Neuronal stem cell (in vitro differentiated cells): ENCODE measurements at regions not wholly inside any gene's neighbourhood (a gene's known extent, or its start where the extent isn't known, plus 50 kb on each side); places are given as distances from the start of the nearest gene placed in this dataset.

Experiments used
- DNase-seq: peaks from one replicate; pipeline ENCODE4 v3.0.0-alpha.2; 2013; ENCODE audit warnings: low spot score
- H2AFZ ChIP-seq: one replicate; pipeline ENCODE4 v1.6.1; 2013; ENCODE audit warnings: mild to moderate bottlenecking, low read length, inconsistent platforms
- H2AK5ac ChIP-seq: 2 replicates; pipeline ENCODE4 v1.6.1; 2013; ENCODE audit warnings: low read depth, mild to moderate bottlenecking, inconsistent platforms, low read length, moderate library complexity, mixed read lengths
- H2BK120ac ChIP-seq: 2 replicates; pipeline ENCODE4 v1.6.1; 2013; ENCODE audit warnings: low read depth, mild to moderate bottlenecking, inconsistent platforms, low read length, moderate library complexity, mixed read lengths
- H2BK12ac ChIP-seq: one replicate; pipeline ENCODE4 v1.6.1; 2013; ENCODE audit warnings: low read length, inconsistent platforms
- H2BK15ac ChIP-seq: 2 replicates; pipeline ENCODE4 v1.6.1; 2013; ENCODE audit warnings: mild to moderate bottlenecking, low read length, inconsistent platforms, mixed read lengths
- H2BK5ac ChIP-seq: one replicate; pipeline ENCODE4 v1.6.1; 2013; ENCODE audit warnings: inconsistent platforms, mild to moderate bottlenecking, low read length, moderate library complexity
- H3K14ac ChIP-seq: one replicate; pipeline ENCODE4 v1.6.1; 2013; ENCODE audit warnings: low read length, inconsistent platforms
- H3K18ac ChIP-seq: 2 replicates; pipeline ENCODE4 v1.6.1; 2013; ENCODE audit warnings: low read length, inconsistent platforms
- H3K23ac ChIP-seq: 2 replicates; pipeline ENCODE4 v1.6.1; 2013; ENCODE audit warnings: low read depth, mild to moderate bottlenecking, mixed read lengths, low read length, inconsistent platforms; ENCODE audit not compliant: poor library complexity
- H3K27ac ChIP-seq: replicated peaks from 3 replicates; pipeline ENCODE4 v1.5.1; 2013; ENCODE audit warnings: low read length, inconsistent platforms
- H3K27me3 ChIP-seq, 3 experiments: 2 replicates each; pipeline ENCODE4 v1.6.1; 2013; ENCODE audit warnings: low read length in 3 of 3, mild to moderate bottlenecking in 2 of 3, inconsistent platforms in 1 of 3, low read depth in 1 of 3, mixed read lengths in 1 of 3, moderate library complexity in 1 of 3; ENCODE audit not compliant: control insufficient read depth in 3 of 3, insufficient read depth in 3 of 3
- H3K36me3 ChIP-seq, 2 donors: replicated peaks in 1 of 2; 2 replicates each; pipeline ENCODE4 v1.6.1; 2013; ENCODE audit warnings: low read length in 2 of 2; ENCODE audit not compliant: control insufficient read depth in 2 of 2, insufficient read depth in 2 of 2
- H3K4ac ChIP-seq: 2 replicates; pipeline ENCODE4 v1.6.1; 2013; ENCODE audit warnings: inconsistent platforms, mild to moderate bottlenecking, low read length, moderate library complexity
- H3K4me1 ChIP-seq, 2 donors: 1 replicate in 1 of 2; 2 replicates in 1 of 2; pipeline ENCODE4 v1.6.1; 2013; ENCODE audit warnings: low read length in 2 of 2, low read depth in 1 of 2; ENCODE audit not compliant: control insufficient read depth in 2 of 2, insufficient read depth in 1 of 2
- H3K4me2 ChIP-seq: one replicate; pipeline ENCODE4 v1.6.1; 2013; ENCODE audit warnings: mild to moderate bottlenecking, low read length, inconsistent platforms; ENCODE audit not compliant: insufficient read depth, poor library complexity, severe bottlenecking
- H3K4me3 ChIP-seq, 2 donors: 2 replicates each; pipeline ENCODE4 v1.5.1; 2013; ENCODE audit warnings: low read length in 2 of 2, mild to moderate bottlenecking in 2 of 2, inconsistent platforms in 1 of 2, moderate library complexity in 1 of 2
- H3K79me1 ChIP-seq: one replicate; pipeline ENCODE4 v1.6.1; 2013; ENCODE audit warnings: low read depth, mild to moderate bottlenecking, inconsistent platforms, low read length, moderate library complexity
- H3K9ac ChIP-seq: one replicate; pipeline ENCODE4 v1.6.1; 2013; ENCODE audit warnings: mild to moderate bottlenecking, low read depth, low read length, inconsistent platforms; ENCODE audit not compliant: poor library complexity
- H3K9me3 ChIP-seq, 2 donors: replicated peaks in 1 of 2; 2 replicates each; pipeline versions ENCODE3 to v1.6.1; 2013; ENCODE audit warnings: low read length in 2 of 2, mild to moderate bottlenecking in 2 of 2, inconsistent platforms in 1 of 2, low read depth in 1 of 2, mixed read lengths in 1 of 2, moderate library complexity in 1 of 2; ENCODE audit not compliant: control insufficient read depth in 2 of 2, insufficient read depth in 1 of 2
- H4K8ac ChIP-seq: one replicate; pipeline ENCODE4 v1.6.1; 2013; ENCODE audit warnings: low read depth, mild to moderate bottlenecking, inconsistent platforms, low read length, moderate library complexity
- H4K91ac ChIP-seq: one replicate; pipeline ENCODE4 v1.6.1; 2013; ENCODE audit warnings: low read length, low read depth, mild to moderate bottlenecking, inconsistent platforms; ENCODE audit not compliant: poor library complexity
- WGBS, 2 donors: extraction: QIAGEN DNeasy Blood & Tissue Kit; methylation state at CpG; one replicate each; pipeline ENCODE4 v1.1.7; 2013; ENCODE audit warnings: missing lambda C conversion rate in 2 of 2, mixed read lengths in 1 of 2; ENCODE audit not compliant: insufficient read length in 2 of 2, insufficient replicate concordance in 1 of 2; ENCODE audit errors: extremely low coverage in 2 of 2; 5-methylcytosine and 5-hydroxymethylcytosine counted together

DNA sequence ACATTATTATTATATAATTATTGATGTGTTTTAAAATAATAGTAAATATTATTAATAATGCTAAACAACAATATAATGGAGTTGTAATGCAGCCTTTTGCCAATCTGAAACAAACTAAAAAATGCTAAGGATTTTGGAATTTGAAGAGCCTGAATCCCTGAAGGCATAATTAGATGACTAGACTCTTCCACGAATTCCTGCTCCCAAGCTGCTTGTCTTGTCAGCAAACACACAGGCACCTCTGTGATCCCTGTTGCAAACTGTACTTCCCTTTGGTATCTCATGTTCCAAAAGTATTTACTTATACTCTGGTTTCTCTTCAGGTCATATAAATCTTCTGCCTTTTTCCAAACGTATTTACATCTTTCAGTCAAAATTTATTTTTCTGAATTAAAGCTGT, 1862.4 kb downstream of the OLFM4 start:
- Histone ChIP-seq H3K23ac (no peak overlapping the region), H3K9ac (no peak overlapping the region), H2AK5ac (no peak overlapping the region), H3K4me2 (no peak overlapping the region), H3K4me3 (no peak overlapping the region), H2BK15ac (no peak overlapping the region), H3K79me1 (no peaks in the 10 kb centered on the region), H2AFZ (no peak overlapping the region), H3K36me3 (no peaks in the 10 kb centered on the region), H3K27me3 (no peaks in the 10 kb centered on the region), H2BK12ac (no peak overlapping the region), H3K4me1 (no peaks in the 10 kb centered on the region), H2BK5ac (no peak overlapping the region), H3K27ac (no peak overlapping the region), H3K9me3 (no peaks in the 10 kb centered on the region), H3K14ac (no peak overlapping the region), H4K91ac (no peak overlapping the region), H2BK120ac (no peak overlapping the region), H3K4ac (no peak overlapping the region), H3K18ac (no peak overlapping the region), H4K8ac (no peak overlapping the region)
- no CpG with 5 or more reads among the region's 2 CpGs for WGBS, 2 donors
- no peak for DNase-seq

- Histone ChIP-seq H2AFZ (no peak overlapping the region), H3K18ac (no peak overlapping the region), H3K9ac (no peak overlapping the region), H3K4me2 (no peak overlapping the region), H3K9me3 (no peaks in the 10 kb centered on the region), H2BK12ac (no peak overlapping the region), H4K8ac (no peak overlapping the region), H4K91ac (no peak overlapping the region), H3K4me1 (no peaks in the 10 kb centered on the region), H3K36me3 (no peaks in the 10 kb centered on the region), H3K14ac (no peak overlapping the region), H3K79me1 (no peaks in the 10 kb centered on the region), H3K4me3 (no peak overlapping the region), H2BK120ac (no peak overlapping the region), H3K23ac (no peak overlapping the region), H2AK5ac (no peak overlapping the region), H2BK5ac (no peak overlapping the region), H3K4ac (no peak overlapping the region), H2BK15ac (no peak overlapping the region), H3K27me3 (no peaks in the 10 kb centered on the region), H3K27ac (no peak overlapping the region)
- no CpG with 5 or more reads among the region's 1 CpG for WGBS, 2 donors
- no peak for DNase-seq
Observed at GRCh38 chr13:54901316-54901715, 1872.7 kb downstream of the OLFM4 start.

DNA sequence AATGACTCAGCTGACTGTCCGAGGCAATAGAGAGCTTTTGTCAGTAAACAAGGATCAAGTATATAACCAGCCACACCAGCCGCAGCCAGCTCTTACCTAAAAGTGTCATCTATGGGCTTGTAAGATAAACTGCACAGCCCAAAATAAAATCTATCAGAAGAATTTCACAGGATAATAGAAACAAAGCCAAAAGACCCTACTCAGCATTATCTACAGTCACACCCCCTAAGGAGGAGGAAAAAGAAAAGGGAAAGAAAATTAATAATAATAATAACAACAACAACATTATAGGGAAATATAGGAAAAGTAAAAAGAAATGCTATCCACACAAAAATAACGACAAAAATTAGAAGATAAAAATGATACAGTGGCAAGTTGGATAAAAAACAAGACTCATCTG, 1883.8 kb downstream of the OLFM4 start:
- H3K4ac ChIP-seq, result no peak overlapping the region
- no peaks in the 10 kb centered on the region for H3K27me3 ChIP-seq
- H2BK15ac ChIP-seq, result no peak overlapping the region
- no peak for DNase-seq
- H2AK5ac ChIP-seq, result no peak overlapping the region
- H3K18ac ChIP-seq, result no peak overlapping the region
- H3K4me2 ChIP-seq, result no peak overlapping the region
- H3K4me1 ChIP-seq, result no peaks in the 10 kb centered on the region
- no peak overlapping the region for H2BK120ac ChIP-seq
- H3K27ac ChIP-seq, result no peak overlapping the region
- no peak overlapping the region for H3K23ac ChIP-seq
- H3K14ac ChIP-seq, result no peak overlapping the region
- no CpG with 5 or more reads among the region's 3 CpGs for WGBS, 2 donors
- H4K91ac ChIP-seq, result no peak overlapping the region
- no peak overlapping the region for H2BK5ac ChIP-seq
- no peak overlapping the region for H4K8ac ChIP-seq
- no peak overlapping the region for H2BK12ac ChIP-seq
- no peak overlapping the region for H2AFZ ChIP-seq
- no peaks in the 10 kb centered on the region for H3K36me3 ChIP-seq
- H3K9ac ChIP-seq, result no peak overlapping the region
- no peaks in the 10 kb centered on the region for H3K79me1 ChIP-seq
- no peaks in the 10 kb centered on the region for H3K9me3 ChIP-seq
- H3K4me3 ChIP-seq, result no peak overlapping the region

GRCh38 chr13:54913668-54914067, 1885.1 kb downstream of the OLFM4 start:
- Histone ChIP-seq H3K9ac (no peak overlapping the region), H3K4me1 (no peaks in the 10 kb centered on the region), H3K18ac (no peak overlapping the region), H3K4me2 (no peak overlapping the region), H2BK5ac (no peak overlapping the region), H2AFZ (no peak overlapping the region), H3K27ac (no peak overlapping the region), H3K4ac (no peak overlapping the region), H3K27me3 (no peaks in the 10 kb centered on the region), H3K4me3 (no peak overlapping the region), H3K79me1 (no peaks in the 10 kb centered on the region), H2BK120ac (no peak overlapping the region), H4K91ac (no peak overlapping the region), H2AK5ac (no peak overlapping the region), H3K36me3 (no peaks in the 10 kb centered on the region), H2BK12ac (no peak overlapping the region), H4K8ac (no peak overlapping the region), H2BK15ac (no peak overlapping the region), H3K23ac (no peak overlapping the region), H3K14ac (no peak overlapping the region), H3K9me3 (no peaks in the 10 kb centered on the region)
- WGBS, 2 donors, result no CpG with 5 or more reads among the region's 4 CpGs
- no peak for DNase-seq
